ENCODE measurements at regions not wholly inside any gene's neighbourhood (a gene's known extent, or its start where the extent isn't known, plus 50 kb on each side); places are given as distances from the start of the nearest gene placed in this dataset.

- no peak for TF ChIP-seq CTCF (IDR thresholded peaks at IDR 0.05 in 8 of 11, conservative IDR thresholded peaks at IDR 0.05 in 3 of 11)
- no peak for TF ChIP-seq POLR2AphosphoS5 (IDR thresholded peaks at IDR 0.05)
Observed at GRCh38 chr2:142598846-142599245, 278.6 kb upstream of the KYNU start.
